Coronary artery (tissue), 2 donors: ENCODE measurements at regions not wholly inside any gene's neighbourhood (a gene's known extent, or its start where the extent isn't known, plus 50 kb on each side); places are given as distances from the start of the nearest gene placed in this dataset.

Source experiments
- DNase-seq: peaks from one replicate; pipeline ENCODE4 v3.0.0-alpha.2; 2017; ENCODE audit warnings: low spot score
- H3K27ac ChIP-seq, 2 donors: fragments of 200-600 bp; sonication (generic); one replicate each; pipeline ENCODE4 v1.5.1; 2016 to 2019
- H3K4me3 ChIP-seq: fragments of 200-600 bp; sonication (generic); 2 replicates; pipeline ENCODE4 v1.5.1; 2016; ENCODE audit warnings: mild to moderate bottlenecking, moderate library complexity
- CTCF ChIP-seq: fragments of 200-600 bp; sonication (generic); IDR thresholded peaks from one replicate; pipeline ENCODE4 v1.5.1; 2019; ENCODE audit warnings: antibody characterized with exemption

- no peak for TF ChIP-seq CTCF
- Histone ChIP-seq H3K4me3 (no peak overlapping the region), H3K27ac (no peak overlapping the region)
- no peak for DNase-seq
Observed at GRCh38 chr5:145510324-145510723, 324.8 kb downstream of the PRELID2 start.

GRCh38 chr5:145509336-145510136 is 325.6 kb downstream of the PRELID2 start:
- TF ChIP-seq CTCF: no peak
- H3K27ac ChIP-seq: peak overlapping the region in 1 of 2 donors; percentile 50
- H3K4me3 ChIP-seq: no peak overlapping the region
- no peak for DNase-seq

GRCh38 chr5:145506185-145506850 is 328.8 kb downstream of the PRELID2 start:
- DNase-seq: no peak
- Histone ChIP-seq H3K4me3 (no peak overlapping the region), H3K27ac (no peak overlapping the region)
- no peak for TF ChIP-seq CTCF

DNA sequence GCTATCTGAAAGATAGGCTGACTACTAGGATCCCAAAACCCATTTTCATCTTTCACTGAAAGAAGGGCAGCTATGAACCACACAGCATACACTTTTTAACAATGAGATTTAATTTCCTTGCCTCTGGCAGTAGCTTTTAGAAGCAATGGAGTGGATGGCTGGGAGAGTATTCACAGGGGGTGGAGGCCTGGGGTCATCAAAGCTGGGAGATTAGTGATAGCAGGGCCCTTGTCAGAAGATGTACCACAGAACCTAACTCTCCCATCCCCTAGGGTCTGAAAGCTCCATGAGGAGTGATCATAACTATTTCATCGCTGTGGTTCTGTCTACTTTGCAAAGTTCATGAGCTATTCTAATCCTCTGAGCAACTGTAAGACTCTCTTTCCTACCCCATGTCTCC is 332.2 kb downstream of the PRELID2 start:
- TF ChIP-seq CTCF: no peak
- Histone ChIP-seq H3K4me3 (no peak overlapping the region), H3K27ac (no peak overlapping the region)
- no peak for DNase-seq

- no peak overlapping the region for H3K27ac ChIP-seq
- no peak for TF ChIP-seq CTCF
- no peak for DNase-seq
- no peak overlapping the region for H3K4me3 ChIP-seq
Observed at GRCh38 chr5:145500710-145501109, 334.4 kb downstream of the PRELID2 start.

- no peak overlapping the region for H3K4me3 ChIP-seq
- no peak for DNase-seq
- no peak for TF ChIP-seq CTCF
- no peak overlapping the region for H3K27ac ChIP-seq
Observed at GRCh38 chr5:145499483-145499882, 335.7 kb downstream of the PRELID2 start.

DNA sequence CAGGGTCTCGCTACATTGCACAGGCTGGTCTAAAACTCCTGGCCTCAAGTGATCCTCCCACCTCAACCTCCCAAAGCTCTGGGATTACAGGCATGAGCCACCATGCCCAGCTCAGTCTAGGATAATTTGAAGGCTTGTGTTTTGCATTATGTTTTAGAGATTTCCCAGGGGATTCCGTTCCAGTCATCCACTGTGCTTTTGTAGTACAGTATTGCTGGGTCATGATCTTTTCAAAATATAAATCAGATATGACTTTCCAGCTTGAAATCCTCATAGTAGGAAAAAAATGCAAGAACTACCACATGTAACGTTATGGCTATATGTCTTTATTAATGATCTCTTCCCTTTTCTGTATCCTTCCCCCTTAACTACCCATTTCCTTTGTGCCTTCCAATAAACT is 338.1 kb downstream of the PRELID2 start:
- Histone ChIP-seq H3K4me3 (no peak overlapping the region), H3K27ac (no peak overlapping the region)
- DNase-seq: no peak
- TF ChIP-seq CTCF: no peak
